ENCODE measurements at regions not wholly inside any gene's neighbourhood (a gene's known extent, or its start where the extent isn't known, plus 50 kb on each side); places are given as distances from the start of the nearest gene placed in this dataset.

GRCh38 chr4:27407616-27408015 lies 547.0 kb downstream of the STIM2 start:
- Histone ChIP-seq H3K9me3 (ENCODE audit: control insufficient read depth, insufficient read depth, low read depth, low read length) (no peaks in the 10 kb centered on the region), H3K36me3 (ENCODE audit: control insufficient read depth, insufficient read depth, low read length) (no peaks in the 10 kb centered on the region), H3K4me3 (ENCODE audit: low read depth in 2 of 2, low read length in 2 of 2) (no peak overlapping the region), H3K27ac (ENCODE audit: low read length) (no peak overlapping the region), H3K27me3 (ENCODE audit: control insufficient read depth, insufficient read depth, low read length) (no peaks in the 10 kb centered on the region), H3K4me1 (ENCODE audit: control insufficient read depth, insufficient read depth, low read length) (no peaks in the 10 kb centered on the region)
- no TSS peak for BruUV-seq (replicated peaks)
- intact Hi-C loops (cut with micrococcal nuclease; ENCODE audit: unreplicated experiment) (no loop called here), in situ Hi-C loops (cut with HindIII; ENCODE audit: low pct_unique_long_range_greater_than_20kb, low sequenced_read_pairs) (no loop called here)
- POLR2A ChIA-PET, result no interaction called here
- CTCF ChIA-PET, result no interaction called here
- TF ChIP-seq REST (IDR thresholded peaks at IDR 0.05; ENCODE audit: insufficient read depth in 1 of 2, low read depth in 2 of 2, low read length in 1 of 2) (no peak), SIN3A (IDR thresholded peaks at IDR 0.05; ENCODE audit: borderline replicate concordance, insufficient read depth, low read depth, low read length) (no peak), POLR2AphosphoS5 (IDR thresholded peaks at IDR 0.05; ENCODE audit: low read depth, low read length) (no peak), CTCF (IDR thresholded peaks at IDR 0.05) (no peak), TCF7L2 (IDR thresholded peaks at IDR 0.05; ENCODE audit: low read depth, low read length) (no peak)
- no peak for DNase-seq (ENCODE audit: low read depth, low spot score)
- no peak for ATAC-seq

- intact Hi-C loops (cut with micrococcal nuclease; ENCODE audit: unreplicated experiment), result no loop called here
- in situ Hi-C loops (cut with HindIII; ENCODE audit: low pct_unique_long_range_greater_than_20kb, low sequenced_read_pairs), result no loop called here
- ATAC-seq, result no peak
These were observed 552.0 kb downstream of the STIM2 start for GRCh38 chr4:27412613-27413012.

More at GRCh38 chr4:27412613-27413012, 552.0 kb downstream of the STIM2 start:
- CTCF ChIA-PET, result no interaction called here
- DNase-seq (ENCODE audit: low read depth, low spot score), result no peak
- Histone ChIP-seq H3K9me3 (ENCODE audit: control insufficient read depth, insufficient read depth, low read depth, low read length) (no peaks in the 10 kb centered on the region), H3K27me3 (ENCODE audit: control insufficient read depth, insufficient read depth, low read length) (no peaks in the 10 kb centered on the region), H3K4me1 (ENCODE audit: control insufficient read depth, insufficient read depth, low read length) (no peaks in the 10 kb centered on the region), H3K27ac (ENCODE audit: low read length) (no peak overlapping the region), H3K36me3 (ENCODE audit: control insufficient read depth, insufficient read depth, low read length) (no peaks in the 10 kb centered on the region), H3K4me3 (ENCODE audit: low read depth in 2 of 2, low read length in 2 of 2) (no peak overlapping the region)
- no peak for TF ChIP-seq SIN3A (IDR thresholded peaks at IDR 0.05; ENCODE audit: borderline replicate concordance, insufficient read depth, low read depth, low read length)
- no peak for TF ChIP-seq TCF7L2 (IDR thresholded peaks at IDR 0.05; ENCODE audit: low read depth, low read length)
- no peak for TF ChIP-seq REST (IDR thresholded peaks at IDR 0.05; ENCODE audit: insufficient read depth in 1 of 2, low read depth in 2 of 2, low read length in 1 of 2)
- no peak for TF ChIP-seq CTCF (IDR thresholded peaks at IDR 0.05)
- TF ChIP-seq POLR2AphosphoS5 (IDR thresholded peaks at IDR 0.05; ENCODE audit: low read depth, low read length), result no peak
- BruUV-seq (replicated peaks), result no TSS peak
- POLR2A ChIA-PET, result no interaction called here

Data from Panc1 (cell line).